ENCODE measurements at regions not wholly inside any gene's neighbourhood (a gene's known extent, or its start where the extent isn't known, plus 50 kb on each side); places are given as distances from the start of the nearest gene placed in this dataset.

DNA sequence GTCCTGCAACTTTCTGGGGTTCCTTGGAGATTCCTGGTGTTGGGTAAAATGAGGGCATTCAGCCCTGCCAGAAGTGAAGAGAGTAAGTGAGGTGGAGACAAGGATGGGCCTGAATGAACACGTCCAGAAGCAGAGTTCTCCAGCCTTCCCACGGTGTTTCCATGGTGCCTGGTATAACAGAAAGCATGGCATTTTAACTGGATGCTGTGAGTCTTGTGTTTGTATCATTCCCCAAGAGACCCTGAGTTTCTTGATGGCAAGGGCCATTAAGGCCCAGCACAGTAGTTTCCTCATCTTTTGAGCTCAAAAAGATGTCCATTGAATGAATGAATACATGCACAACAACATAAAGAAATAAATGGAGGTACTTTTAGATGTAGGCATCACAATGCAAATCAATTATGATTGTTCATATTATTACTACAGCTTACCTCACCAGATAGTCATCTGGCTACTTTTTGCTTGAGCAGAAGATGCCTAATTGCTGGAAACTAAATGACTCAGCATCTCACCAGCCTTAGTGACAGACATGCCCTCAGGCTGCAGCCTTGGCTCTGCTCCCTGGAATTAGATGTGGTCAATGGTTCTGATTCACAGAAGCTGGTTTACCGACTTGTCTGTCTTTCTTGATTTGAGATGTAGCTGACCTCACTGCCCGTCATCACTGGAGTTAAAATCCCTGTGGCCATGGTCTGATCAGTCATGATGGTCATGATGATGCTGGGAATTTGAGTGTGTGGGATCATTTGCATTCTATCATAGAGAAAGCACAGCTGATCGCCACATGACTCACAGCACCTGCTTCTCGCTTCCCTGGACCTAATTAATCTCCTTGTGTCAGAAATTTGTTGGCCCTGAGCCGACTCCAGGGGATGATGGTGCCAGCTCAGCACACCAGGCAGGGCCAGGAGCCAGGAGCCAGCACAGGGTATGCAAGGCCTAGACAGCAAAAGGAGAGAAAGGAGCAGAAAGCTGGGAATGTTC is 83.9 kb downstream of the CXCL12 start:
- DNase-seq (ENCODE audit: low read depth): peak; percentile 95
- no peaks in the 10 kb centered on the region for H3K27me3 ChIP-seq (replicated peaks; ENCODE audit: control insufficient read depth, insufficient read depth, low read length)
- no peaks in the 10 kb centered on the region for H3K9me3 ChIP-seq (ENCODE audit: control insufficient read depth, low read length)
- no peak overlapping the region for H3K9ac ChIP-seq (ENCODE audit: low read length)
- no peaks in the 10 kb centered on the region for H3K36me3 ChIP-seq (ENCODE audit: control insufficient read depth, insufficient read depth, low read length, severe bottlenecking)
- H3K4me3 ChIP-seq (ENCODE audit: low read length): no peak overlapping the region
- H3K4me1 ChIP-seq (ENCODE audit: control insufficient read depth, insufficient read depth, low read length): peaks cover 10% of the 10 kb centered on the region

DNA sequence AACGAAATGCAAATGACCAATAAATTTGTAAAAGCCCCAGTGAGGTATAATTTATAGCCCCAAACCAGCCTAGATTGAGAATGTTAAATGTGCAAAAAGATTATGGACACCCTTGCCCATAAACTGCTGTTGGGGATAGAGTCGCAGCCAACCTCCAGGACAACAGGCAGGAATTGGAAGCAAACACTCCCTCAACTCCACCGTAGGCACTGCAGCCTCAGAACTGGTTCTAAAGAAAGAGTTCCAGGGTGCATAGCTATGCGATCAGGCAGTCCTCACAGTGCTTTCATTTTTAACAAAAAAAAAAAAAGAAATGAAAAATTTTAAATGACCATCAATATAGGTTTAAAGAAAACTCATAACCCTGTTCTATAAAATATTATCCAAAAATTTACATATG is 86.2 kb downstream of the CXCL12 start:
- DNase-seq (ENCODE audit: low read depth): no peak

DNA sequence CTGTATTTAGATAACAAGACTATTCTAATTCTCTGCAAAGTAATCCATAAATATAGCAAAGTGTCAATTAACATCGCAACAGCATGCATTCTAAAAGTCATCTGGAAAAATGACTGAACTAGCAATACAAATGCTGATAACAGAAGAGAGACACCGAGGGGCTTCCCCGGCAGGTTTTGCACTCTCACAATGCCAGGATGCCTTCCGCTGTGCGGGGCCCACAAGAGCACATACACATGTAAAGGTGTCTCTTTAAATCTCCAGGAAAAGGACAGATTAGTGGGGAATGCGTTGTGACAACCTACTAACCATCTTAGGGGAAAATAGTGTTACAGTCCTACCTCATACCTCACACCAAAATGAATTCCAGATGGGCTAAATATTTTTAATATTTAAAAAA is 86.9 kb downstream of the CXCL12 start:
- Histone ChIP-seq H3K9ac (ENCODE audit: low read length) (no peak overlapping the region), H3K36me3 (ENCODE audit: control insufficient read depth, insufficient read depth, low read length, severe bottlenecking) (no peaks in the 10 kb centered on the region), H3K9me3 (ENCODE audit: control insufficient read depth, low read length) (no peaks in the 10 kb centered on the region), H3K4me1 (ENCODE audit: control insufficient read depth, insufficient read depth, low read length) (peaks cover 25% of the 10 kb centered on the region), H3K4me3 (ENCODE audit: low read length) (no peak overlapping the region), H3K27me3 (replicated peaks; ENCODE audit: control insufficient read depth, insufficient read depth, low read length) (no peaks in the 10 kb centered on the region)
- no peak for DNase-seq (ENCODE audit: low read depth)

More for the DNA sequence above, 86.2 kb downstream of the CXCL12 start:
- Histone ChIP-seq H3K9me3 (ENCODE audit: control insufficient read depth, low read length) (no peaks in the 10 kb centered on the region), H3K4me3 (ENCODE audit: low read length) (no peak overlapping the region), H3K9ac (ENCODE audit: low read length) (no peak overlapping the region), H3K4me1 (ENCODE audit: control insufficient read depth, insufficient read depth, low read length) (peaks cover 19% of the 10 kb centered on the region), H3K36me3 (ENCODE audit: control insufficient read depth, insufficient read depth, low read length, severe bottlenecking) (no peaks in the 10 kb centered on the region), H3K27me3 (replicated peaks; ENCODE audit: control insufficient read depth, insufficient read depth, low read length) (no peaks in the 10 kb centered on the region)

DNA sequence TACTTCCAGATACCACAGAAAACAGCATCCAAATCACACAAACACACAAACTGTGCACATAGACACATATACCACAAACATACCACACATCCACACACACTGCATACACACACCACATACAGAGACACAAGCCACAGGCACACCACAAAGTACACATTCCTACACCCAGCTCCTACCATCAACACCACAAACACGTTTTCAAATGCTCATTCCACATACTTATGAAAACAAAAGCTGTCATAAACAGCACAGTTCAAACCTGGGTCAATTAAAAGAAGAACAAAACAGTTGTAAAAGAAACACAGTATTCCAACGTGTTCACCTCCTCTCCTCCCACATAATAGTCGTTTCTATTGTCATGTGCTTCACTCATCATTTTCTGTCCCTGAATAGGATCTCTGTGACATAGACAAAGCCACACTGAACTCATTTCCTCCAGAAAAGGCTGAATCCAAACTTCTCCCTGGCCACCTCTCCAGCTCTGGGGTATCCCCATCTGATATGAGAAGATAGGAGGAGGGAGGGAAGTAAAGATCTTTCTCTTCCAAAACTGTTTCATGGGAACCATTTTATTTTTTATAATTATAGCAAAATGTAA is 89.2 kb downstream of the CXCL12 start:
- no peak overlapping the region for H3K4me3 ChIP-seq (ENCODE audit: low read length)
- no peaks in the 10 kb centered on the region for H3K36me3 ChIP-seq (ENCODE audit: control insufficient read depth, insufficient read depth, low read length, severe bottlenecking)
- no peak for DNase-seq (ENCODE audit: low read depth)
- no peaks in the 10 kb centered on the region for H3K27me3 ChIP-seq (replicated peaks; ENCODE audit: control insufficient read depth, insufficient read depth, low read length)
- no peak overlapping the region for H3K9ac ChIP-seq (ENCODE audit: low read length)
- no peaks in the 10 kb centered on the region for H3K9me3 ChIP-seq (ENCODE audit: control insufficient read depth, low read length)
- H3K4me1 ChIP-seq (ENCODE audit: control insufficient read depth, insufficient read depth, low read length): peaks cover 24% of the 10 kb centered on the region

DNA sequence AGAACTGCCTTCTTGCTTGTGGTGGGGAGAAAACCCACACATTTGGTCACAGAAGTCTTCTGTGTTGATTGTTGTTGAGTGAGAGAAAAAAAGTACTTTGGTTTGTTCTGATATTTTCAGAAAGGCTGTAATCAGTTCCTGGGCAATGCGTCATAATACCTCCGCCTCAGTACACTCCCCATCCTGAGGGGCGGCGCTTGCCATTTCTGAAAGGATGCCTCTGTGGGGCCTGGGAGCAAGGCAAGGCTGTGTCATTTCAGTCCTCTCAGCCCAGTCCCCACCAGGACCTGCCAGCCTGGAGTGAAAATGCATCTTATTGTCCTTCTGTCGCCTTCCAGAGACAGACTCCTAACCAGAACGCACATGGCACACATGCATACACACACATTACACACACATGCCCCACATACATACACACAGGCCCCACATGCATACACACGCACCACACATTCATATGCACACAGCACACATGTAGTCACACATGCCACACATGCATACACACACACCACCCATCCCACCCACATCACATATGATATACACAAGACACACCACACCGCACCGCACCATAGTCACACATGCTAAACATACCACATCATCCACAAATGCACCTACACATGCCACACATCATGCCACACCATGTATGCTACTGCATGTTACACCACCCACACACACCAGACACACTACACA is 90.0 kb downstream of the CXCL12 start:
- Histone ChIP-seq H3K36me3 (ENCODE audit: control insufficient read depth, insufficient read depth, low read length, severe bottlenecking) (no peaks in the 10 kb centered on the region), H3K9ac (ENCODE audit: low read length) (no peak overlapping the region), H3K4me1 (ENCODE audit: control insufficient read depth, insufficient read depth, low read length) (peaks cover 26% of the 10 kb centered on the region), H3K9me3 (ENCODE audit: control insufficient read depth, low read length) (no peaks in the 10 kb centered on the region), H3K4me3 (ENCODE audit: low read length) (no peak overlapping the region), H3K27me3 (replicated peaks; ENCODE audit: control insufficient read depth, insufficient read depth, low read length) (no peaks in the 10 kb centered on the region)
- DNase-seq (ENCODE audit: low read depth): no peak

DNA sequence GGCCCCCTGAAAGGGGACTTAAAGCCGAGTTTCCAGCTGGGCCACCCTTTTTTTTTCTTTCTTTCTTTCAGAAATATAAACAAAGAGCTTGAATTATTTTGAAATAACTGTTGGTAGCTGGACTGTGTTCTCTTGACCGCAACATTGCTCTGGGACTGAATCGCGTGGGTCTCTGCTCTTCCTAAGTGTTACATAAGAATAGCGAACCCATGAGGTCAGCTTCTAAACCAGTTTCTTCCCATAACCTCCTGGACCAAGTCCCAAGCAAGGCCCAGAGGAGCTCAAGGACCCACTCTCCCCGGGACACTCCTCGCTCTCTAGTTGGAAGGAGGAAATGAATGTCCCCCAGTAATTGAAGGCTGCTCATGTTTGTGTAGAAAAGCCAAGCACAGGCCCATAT is 91.1 kb downstream of the CXCL12 start:
- Histone ChIP-seq H3K27me3 (replicated peaks; ENCODE audit: control insufficient read depth, insufficient read depth, low read length) (no peaks in the 10 kb centered on the region), H3K9me3 (ENCODE audit: control insufficient read depth, low read length) (no peaks in the 10 kb centered on the region), H3K4me3 (ENCODE audit: low read length) (peak overlapping the region; percentile 52), H3K9ac (ENCODE audit: low read length) (peak overlapping the region; percentile 76), H3K36me3 (ENCODE audit: control insufficient read depth, insufficient read depth, low read length, severe bottlenecking) (no peaks in the 10 kb centered on the region), H3K4me1 (ENCODE audit: control insufficient read depth, insufficient read depth, low read length) (peaks cover 26% of the 10 kb centered on the region)
- no peak for DNase-seq (ENCODE audit: low read depth)

DNA sequence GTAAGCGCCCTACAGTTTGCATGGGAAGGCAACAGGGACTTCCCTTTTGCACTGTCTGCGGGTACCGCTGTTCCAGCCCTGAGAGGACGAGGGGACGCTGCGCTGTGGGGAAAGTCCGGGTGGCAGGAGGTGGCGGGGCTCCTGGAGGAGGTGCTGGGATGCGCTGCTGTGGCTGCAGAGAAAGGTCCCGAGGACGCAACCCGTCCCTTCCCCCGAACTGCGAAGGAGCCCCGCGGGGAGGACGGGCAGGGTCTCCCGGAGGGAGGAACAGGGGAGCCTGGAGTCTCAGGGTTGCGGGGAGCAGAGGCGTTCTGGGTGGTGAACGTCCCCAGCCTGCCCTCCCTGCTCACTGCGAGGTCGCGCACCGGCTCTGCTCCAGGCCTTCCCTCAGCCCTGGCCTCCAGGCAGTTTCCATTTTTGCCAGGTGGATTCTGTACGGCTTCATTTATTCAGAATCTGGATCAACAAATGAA is 91.6 kb downstream of the CXCL12 start:
- Histone ChIP-seq H3K9ac (ENCODE audit: low read length) (peak overlapping the region; percentile 76), H3K4me1 (ENCODE audit: control insufficient read depth, insufficient read depth, low read length) (peaks cover 26% of the 10 kb centered on the region), H3K4me3 (ENCODE audit: low read length) (peak overlapping the region; percentile 52), H3K36me3 (ENCODE audit: control insufficient read depth, insufficient read depth, low read length, severe bottlenecking) (no peaks in the 10 kb centered on the region), H3K9me3 (ENCODE audit: control insufficient read depth, low read length) (no peaks in the 10 kb centered on the region), H3K27me3 (replicated peaks; ENCODE audit: control insufficient read depth, insufficient read depth, low read length) (no peaks in the 10 kb centered on the region)
- no peak for DNase-seq (ENCODE audit: low read depth)

DNA sequence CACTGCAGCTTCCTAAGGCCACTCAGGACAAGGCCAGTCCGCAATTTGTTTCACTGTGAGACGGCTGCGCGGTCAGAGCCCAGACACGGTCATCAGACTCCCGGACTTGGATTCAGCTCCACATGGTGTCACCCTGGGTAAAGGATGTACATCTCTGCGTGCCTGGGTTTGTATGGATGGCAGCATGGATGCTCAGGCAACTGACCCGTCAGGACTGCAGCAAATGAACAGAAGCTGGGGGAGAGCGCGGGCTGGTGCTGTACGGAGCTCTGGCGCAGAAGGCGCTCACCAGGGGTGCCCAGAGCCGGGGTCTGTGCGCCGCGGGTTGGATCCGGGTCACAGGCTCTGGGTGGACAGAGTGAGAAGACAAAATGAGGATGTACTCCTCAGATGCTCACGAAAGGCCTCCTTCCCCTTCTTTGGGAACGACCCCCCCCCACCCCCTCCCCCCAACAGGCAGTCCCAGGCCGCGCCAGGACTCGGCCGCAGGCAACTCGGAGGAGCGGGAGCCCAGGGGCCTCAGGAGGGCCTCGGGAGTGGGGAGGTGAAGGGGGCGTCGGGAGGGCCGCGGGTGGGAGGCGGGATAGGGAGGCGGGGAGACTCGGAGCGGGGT is 92.4 kb downstream of the CXCL12 start:
- Histone ChIP-seq H3K9me3 (ENCODE audit: control insufficient read depth, low read length) (no peaks in the 10 kb centered on the region), H3K36me3 (ENCODE audit: control insufficient read depth, insufficient read depth, low read length, severe bottlenecking) (no peaks in the 10 kb centered on the region), H3K4me3 (ENCODE audit: low read length) (no peak overlapping the region), H3K27me3 (replicated peaks; ENCODE audit: control insufficient read depth, insufficient read depth, low read length) (no peaks in the 10 kb centered on the region), H3K9ac (ENCODE audit: low read length) (no peak overlapping the region), H3K4me1 (ENCODE audit: control insufficient read depth, insufficient read depth, low read length) (peaks cover 26% of the 10 kb centered on the region)
- no peak for DNase-seq (ENCODE audit: low read depth)

DNA sequence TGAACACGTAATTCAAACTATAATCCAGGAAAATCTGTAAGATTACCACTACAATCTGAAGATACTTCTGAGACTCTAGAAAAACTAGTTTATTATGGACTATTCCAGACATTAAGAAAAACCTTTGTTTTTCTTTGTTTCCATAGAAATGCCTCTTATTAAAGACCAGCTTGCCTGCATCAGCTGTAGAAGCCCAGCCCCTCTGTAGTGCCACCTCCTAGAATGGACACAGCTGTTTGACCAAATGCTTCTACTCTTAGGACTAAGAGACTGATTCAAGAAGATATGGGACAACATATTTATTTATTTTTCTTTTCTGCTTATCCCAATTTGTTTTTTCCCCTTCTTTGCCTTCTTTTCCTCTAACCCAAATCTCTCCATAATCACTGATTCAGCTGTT is 93.8 kb downstream of the CXCL12 start:
- H3K36me3 ChIP-seq (ENCODE audit: control insufficient read depth, insufficient read depth, low read length, severe bottlenecking): no peaks in the 10 kb centered on the region
- H3K27me3 ChIP-seq (replicated peaks; ENCODE audit: control insufficient read depth, insufficient read depth, low read length): no peaks in the 10 kb centered on the region
- H3K4me1 ChIP-seq (ENCODE audit: control insufficient read depth, insufficient read depth, low read length): peaks cover 26% of the 10 kb centered on the region
- H3K9ac ChIP-seq (ENCODE audit: low read length): no peak overlapping the region
- no peak for DNase-seq (ENCODE audit: low read depth)
- H3K4me3 ChIP-seq (ENCODE audit: low read length): no peak overlapping the region
- no peaks in the 10 kb centered on the region for H3K9me3 ChIP-seq (ENCODE audit: control insufficient read depth, low read length)

DNA sequence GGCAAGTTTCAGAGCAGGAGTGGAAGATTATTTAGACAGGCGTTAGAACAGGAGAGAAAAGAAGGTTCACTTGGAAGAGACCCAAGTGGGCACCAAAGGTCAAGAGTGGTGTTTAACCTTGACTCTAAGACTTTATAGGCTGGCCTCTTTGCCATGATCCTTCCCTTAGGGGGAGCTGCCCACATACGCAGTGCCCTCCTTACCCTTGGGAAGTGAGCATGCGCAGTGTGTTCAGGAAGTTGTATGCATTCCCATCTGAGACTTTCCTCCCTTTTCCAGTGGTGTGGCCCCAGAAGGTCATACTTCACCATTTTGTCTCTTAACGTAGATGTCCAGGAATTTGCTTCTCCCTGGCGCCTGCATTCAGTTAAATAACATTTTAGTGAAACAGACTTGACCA is 95.8 kb downstream of the CXCL12 start:
- no peak for DNase-seq (ENCODE audit: low read depth)
- Histone ChIP-seq H3K27me3 (replicated peaks; ENCODE audit: control insufficient read depth, insufficient read depth, low read length) (no peaks in the 10 kb centered on the region), H3K36me3 (ENCODE audit: control insufficient read depth, insufficient read depth, low read length, severe bottlenecking) (no peaks in the 10 kb centered on the region), H3K4me3 (ENCODE audit: low read length) (no peak overlapping the region), H3K9me3 (ENCODE audit: control insufficient read depth, low read length) (no peaks in the 10 kb centered on the region), H3K9ac (ENCODE audit: low read length) (no peak overlapping the region), H3K4me1 (ENCODE audit: control insufficient read depth, insufficient read depth, low read length) (peaks cover 18% of the 10 kb centered on the region)

DNA sequence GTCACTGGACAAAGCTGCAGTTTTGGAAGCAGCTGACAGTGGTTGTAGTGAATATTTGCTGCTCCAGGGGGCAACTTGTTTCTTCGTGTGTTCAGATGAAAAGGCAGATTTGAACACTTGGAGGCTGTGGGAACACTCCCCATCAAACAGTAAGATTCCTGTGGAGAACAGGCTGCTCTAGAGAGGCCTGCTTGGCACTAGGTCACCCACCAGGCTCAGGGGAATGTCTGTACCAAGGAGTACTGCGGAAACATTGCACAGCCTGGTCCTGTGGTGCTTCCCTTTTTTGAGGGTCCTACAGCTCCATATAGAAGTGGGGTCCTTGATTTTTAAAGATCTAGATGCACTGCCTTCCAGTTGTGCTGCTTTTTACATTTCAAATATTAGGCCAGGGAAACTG is 97.5 kb downstream of the CXCL12 start:
- Histone ChIP-seq H3K36me3 (ENCODE audit: control insufficient read depth, insufficient read depth, low read length, severe bottlenecking) (no peaks in the 10 kb centered on the region), H3K9me3 (ENCODE audit: control insufficient read depth, low read length) (no peaks in the 10 kb centered on the region), H3K4me3 (ENCODE audit: low read length) (no peak overlapping the region), H3K4me1 (ENCODE audit: control insufficient read depth, insufficient read depth, low read length) (peaks cover 9% of the 10 kb centered on the region), H3K27me3 (replicated peaks; ENCODE audit: control insufficient read depth, insufficient read depth, low read length) (no peaks in the 10 kb centered on the region), H3K9ac (ENCODE audit: low read length) (no peak overlapping the region)
- DNase-seq (ENCODE audit: low read depth): no peak

Measured in adipocyte (in vitro differentiated cells).